ENCODE measurements at regions not wholly inside any gene's neighbourhood (a gene's known extent, or its start where the extent isn't known, plus 50 kb on each side); places are given as distances from the start of the nearest gene placed in this dataset.

DNA sequence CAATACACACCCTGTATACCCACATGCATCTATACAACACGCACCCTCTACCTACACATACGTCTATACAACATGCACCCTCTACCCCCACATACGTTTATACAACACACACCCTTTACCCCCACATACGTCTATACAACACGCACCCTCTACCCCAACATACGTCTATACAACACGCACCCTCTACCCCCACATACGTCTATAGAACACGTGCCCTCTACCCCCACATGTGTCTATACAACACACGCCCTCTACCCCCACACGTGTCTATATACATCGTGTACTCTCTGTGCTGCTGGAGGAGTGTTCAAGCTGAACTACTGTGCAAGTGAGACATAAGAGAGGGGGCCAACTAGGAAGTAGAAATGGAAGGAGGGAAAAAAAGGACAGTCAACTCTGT, 621.7 kb upstream of the HS6ST1 start:
- no peak for DNase-seq (ENCODE audit: low read depth)

DNA sequence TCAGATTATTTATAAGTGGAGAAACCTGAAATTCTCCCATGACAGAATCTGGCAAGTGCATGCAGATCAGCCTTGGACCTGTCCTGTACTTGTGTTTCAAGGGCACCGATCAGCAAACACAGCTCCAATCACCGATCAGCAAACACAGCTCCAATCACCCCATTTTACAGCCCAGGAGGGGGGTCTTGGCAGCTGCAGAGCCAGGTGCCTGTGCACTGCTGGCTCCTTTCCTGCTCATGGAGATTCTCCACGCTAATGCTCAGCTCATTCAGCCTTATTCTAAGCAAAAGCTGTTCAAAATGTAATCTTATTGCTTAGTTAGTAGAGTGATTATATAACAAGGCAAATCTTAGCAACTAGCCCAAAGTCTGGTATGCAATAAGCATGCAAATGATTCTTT, 623.1 kb upstream of the HS6ST1 start:
- no peak for DNase-seq (ENCODE audit: low read depth)

DNA sequence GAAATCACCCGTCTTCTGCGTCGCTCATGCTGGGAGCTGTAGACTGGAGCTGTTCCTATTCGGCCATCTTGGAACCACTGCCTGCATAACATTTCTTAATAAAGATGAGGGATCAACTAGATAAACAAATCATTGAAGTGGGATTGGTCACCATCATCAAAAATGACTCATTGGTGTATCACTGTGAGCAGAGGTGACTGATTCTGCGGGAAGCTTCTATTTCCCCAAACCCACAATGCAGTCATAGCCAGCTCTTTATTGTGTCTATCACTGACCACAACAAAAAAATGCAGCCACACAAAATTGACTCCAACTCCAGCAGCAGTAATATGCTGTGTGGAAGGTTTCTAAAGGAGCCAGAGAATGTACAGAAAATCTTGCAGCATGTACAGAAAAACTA, 630.7 kb upstream of the HS6ST1 start:
- DNase-seq (ENCODE audit: low read depth), result peak; percentile 65

DNA sequence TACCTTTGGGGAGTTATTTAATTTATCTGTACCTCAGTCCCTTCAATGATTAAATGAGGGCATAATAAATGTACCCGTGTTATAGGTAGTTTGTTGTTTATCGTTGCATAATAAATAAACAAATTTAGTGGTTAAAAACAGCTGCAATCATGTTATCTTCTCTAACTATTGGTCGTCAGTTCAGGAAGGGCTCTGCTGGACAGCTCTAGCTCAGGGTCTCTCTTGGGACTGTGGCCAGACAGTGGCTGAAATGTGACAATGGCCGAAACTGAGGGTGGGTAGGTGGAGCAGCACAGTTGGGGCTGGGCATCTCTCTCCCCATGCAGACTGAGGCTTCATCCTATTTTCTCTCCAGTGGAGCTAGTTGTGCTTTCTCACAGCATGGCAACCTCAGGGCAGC, 632.1 kb upstream of the HS6ST1 start:
- DNase-seq (ENCODE audit: low read depth), result no peak

DNA sequence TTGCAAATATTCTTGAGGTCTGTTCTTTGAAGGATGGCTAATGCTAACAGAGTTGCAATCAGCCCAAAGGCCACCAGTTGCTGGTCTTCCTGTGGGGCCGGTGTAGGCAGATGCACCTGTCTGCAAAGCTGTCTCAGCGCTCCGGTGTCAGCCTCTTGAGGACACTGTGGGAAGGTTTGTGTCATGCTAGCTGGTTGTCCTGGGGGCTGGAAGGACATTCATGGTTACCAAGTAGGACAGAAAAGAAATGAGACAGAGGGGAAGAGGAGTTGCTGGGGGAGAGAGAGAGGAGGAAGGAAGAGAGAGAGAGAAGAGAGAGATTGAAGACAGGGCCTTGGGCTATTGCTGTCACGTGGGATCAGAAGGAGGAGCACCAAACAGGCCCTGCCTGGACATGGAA, 639.6 kb upstream of the HS6ST1 start:
- no peak for DNase-seq (ENCODE audit: low read depth)

DNA sequence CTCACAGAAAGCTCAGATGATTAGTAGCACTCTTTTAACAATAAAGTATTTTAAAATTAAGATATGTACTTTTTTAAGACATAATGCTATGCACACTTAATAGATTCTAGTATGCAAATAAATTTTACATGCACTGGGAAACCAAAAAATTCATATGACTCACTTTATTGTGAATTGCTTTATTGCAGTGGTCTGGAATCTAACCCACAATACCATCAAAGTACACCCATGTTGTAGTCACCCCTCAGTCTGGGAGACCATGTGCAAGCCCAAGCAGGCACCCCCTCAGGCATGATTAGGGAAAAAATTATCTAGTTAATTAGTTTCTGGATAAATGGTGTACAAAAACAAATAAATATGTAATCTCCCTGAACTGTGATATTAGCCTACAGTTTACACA, 649.0 kb upstream of the HS6ST1 start:
- DNase-seq (ENCODE audit: low read depth), result no peak

DNA sequence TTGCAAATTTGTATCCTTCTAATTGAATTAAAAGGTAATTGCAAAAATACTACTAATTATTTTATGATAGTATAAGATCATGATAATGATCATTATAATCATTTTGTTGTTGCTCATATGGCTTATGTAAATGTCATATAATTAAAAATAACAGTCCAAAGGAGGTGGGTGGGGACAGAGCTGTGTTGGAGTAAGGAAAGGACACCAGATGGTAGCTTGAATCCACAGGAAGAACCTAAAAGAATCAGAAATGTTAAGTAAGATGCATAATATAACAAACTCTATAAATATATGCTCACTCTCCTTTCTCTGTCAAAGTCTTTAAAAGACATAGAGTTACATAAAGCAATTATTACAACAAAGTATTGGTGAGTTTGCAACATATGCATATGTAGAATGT, 650.7 kb upstream of the HS6ST1 start:
- DNase-seq (ENCODE audit: low read depth), result no peak

DNA sequence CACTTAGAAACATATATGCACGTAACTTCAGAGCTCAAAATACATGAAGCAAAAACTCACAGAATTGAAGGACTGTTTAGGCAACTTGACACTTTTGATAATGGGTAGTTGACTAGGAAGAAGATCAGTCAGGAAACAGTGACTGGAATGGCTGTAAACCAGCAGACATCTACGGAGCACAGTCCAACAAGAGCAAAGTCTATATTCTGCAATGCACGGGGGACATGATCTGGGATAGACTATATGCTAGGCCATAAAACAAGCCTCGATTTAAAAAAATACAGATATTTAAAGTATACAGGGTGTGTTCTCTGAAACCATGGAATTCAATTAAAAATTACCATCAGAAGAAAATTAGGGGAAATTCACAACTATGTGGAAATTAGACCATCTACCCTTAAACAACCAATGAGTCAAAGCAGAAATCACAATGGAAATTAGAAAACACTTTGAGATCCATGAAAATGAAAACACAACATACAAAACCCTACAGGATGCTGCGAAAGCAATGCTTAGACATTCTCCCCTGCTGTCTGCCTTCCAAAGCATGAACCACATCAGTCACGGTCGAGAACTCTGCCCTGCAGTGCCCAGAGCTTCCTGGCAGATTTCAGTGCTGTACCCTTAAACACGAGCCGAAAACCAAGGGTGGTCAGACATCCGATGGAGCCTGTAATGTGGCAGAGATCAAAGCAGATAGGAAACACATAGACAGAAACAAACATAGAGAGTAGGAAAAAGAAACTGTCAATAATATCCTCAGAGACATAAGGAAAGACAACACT, 651.9 kb upstream of the HS6ST1 start:
- DNase-seq (ENCODE audit: low read depth), result no peak

DNA sequence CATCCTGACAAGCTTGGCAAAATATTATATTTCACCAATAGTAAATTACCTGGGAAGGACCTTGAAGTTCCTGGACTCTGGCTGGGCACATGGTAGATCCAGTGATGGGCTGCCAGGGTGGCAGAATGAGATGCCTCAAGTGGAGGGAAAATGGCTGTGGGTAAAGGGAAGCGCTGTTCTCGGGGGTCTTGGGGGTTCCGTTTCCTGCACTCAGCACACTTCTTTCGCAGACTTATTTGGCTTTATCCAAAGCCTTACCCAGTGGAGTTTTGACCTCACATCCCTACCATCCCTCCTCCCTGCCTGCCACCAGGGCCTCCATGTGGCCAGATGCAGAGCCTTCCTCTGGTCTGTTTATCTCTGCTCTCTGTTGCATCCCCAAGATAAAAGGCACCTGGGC, 654.9 kb upstream of the HS6ST1 start:
- DNase-seq (ENCODE audit: low read depth), result no peak

DNA sequence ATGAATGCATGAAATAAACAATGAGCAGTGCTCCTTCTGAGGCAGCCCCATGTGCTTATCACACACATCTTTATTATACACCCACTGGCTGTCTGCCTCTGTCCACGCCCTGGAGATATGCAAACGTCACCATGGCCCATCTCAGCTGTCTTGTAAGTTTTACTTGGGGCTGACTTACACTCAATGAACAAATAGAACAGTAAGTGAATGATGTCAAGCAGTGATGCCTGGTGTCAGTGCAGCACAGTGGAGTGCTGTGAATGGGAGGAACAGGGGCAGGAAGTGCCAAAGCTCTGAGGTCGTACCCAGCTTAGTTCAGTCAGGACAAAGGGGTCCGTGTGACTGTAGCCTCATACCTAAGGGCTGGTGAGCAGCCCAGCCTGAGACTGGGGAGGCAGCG, 659.5 kb upstream of the HS6ST1 start:
- no peak for DNase-seq (ENCODE audit: low read depth)

DNA sequence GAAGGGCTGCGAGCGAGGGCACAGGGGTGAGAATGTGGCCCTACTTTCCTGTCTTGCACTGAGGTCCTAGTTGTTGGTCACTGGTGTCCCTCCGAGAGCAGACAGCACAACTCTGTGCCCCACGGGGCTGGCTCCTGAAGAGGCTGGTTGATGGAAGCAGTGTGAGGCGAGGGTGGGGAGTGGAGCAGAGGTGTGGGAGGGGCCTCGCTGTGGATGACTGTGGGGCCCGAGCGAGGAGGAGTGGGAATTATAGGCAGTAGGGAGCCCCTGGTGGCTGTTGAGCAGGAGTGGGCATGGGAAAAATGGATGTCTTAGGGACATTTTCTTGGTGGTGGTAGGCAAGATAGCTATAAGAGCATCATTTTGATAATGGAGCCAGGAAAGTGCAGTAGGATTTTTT, 660.5 kb upstream of the HS6ST1 start:
- DNase-seq (ENCODE audit: low read depth), result no peak

DNA sequence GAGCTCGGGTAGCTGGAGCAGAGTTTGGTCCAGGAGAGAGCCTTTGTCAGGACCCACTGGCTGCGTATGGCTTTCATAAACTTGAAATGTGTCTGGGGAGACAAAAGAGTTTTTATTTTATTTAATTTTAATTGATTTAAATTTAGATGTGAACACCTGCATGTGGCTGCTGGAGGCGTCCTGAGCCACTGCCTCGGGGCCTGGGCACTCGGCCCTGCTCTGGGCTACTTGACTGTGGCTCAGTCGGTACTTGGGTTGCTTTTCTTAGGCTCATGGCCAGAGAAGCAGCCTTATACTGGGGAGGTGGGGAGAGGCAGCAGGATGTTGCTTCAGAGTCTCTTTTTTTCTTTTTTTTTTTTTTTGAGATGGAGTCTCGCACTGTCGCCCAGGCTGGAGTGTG, 661.8 kb upstream of the HS6ST1 start:
- DNase-seq (ENCODE audit: low read depth), result no peak

DNA sequence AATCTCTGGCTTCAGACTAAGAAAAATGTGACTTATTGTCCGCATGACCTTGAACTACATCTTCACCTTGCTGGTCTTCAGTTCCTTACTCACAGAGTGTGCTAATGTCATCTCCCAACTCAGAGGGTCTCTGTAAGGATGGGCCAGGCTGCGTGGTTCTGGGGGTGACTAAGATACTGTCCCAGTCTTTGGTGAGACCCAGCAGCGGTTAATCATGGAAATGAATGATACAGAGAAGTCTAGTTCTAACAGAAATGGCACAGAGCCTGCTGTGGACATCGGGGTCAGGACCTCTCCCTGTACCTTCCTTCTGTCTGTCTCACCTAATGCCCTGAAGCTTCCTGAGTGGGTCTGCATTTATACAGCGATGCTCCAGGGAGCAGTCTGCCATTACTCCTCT, 662.7 kb upstream of the HS6ST1 start:
- DNase-seq (ENCODE audit: low read depth), result no peak

DNA sequence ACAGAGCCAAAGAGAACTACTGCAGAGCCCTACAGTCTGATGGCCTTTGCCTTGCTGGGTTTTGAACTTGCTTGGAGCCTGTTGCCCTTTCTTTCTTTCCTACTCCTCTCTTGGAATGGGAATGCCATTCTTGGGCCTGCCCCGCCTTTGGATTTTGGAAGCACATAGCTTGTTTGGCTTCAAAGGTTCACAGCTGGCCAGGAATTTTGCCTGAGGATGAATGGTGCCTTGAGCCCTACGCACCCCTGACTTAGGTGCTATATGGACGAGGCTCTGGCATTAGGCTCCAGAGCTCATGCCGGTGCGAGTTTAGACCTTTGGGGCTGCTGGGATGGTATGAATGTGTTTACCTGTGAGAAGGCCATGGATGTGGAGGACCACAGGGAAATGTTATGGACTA, 663.3 kb upstream of the HS6ST1 start:
- DNase-seq (ENCODE audit: low read depth), result no peak

DNA sequence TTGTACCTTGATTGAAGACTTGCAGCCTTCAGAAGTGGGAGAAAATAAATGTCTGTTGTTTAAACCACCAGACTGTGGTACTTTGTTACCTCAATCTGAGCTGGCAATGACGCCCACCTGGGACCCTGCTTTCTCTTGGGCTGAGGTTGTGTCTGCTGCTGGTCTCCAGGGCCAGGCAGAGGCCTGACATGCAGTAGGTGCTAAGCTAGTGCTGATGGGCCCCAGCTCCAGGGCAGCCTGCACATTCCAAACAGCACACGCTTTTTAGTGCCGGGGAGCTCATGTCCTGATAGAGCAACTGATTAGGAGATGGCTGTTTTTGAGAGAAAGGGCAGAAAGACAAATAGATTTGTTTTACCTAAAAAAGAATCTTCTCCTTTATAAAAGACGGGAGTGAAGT, 664.0 kb upstream of the HS6ST1 start:
- no peak for DNase-seq (ENCODE audit: low read depth)

DNA sequence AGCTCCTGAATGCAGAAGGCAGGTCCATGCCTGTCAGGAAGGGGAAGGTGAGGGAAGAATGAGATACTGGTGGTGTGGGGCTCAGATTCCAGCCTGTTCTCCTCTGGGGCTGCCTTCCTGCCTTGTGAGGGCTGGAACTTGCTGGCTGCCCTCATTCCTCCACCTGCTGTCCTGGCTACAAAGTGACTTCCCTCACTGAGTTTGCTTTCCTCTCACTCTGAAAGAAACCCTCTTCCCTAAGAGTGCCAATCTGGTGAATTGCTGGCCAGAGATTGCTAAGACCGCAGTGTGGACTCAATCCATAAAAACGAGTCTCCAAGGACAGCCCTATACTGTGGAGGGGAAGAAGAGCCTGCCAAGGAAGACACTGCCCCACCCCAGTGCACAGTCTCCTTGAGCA, 664.4 kb upstream of the HS6ST1 start:
- no peak for DNase-seq (ENCODE audit: low read depth)

DNA sequence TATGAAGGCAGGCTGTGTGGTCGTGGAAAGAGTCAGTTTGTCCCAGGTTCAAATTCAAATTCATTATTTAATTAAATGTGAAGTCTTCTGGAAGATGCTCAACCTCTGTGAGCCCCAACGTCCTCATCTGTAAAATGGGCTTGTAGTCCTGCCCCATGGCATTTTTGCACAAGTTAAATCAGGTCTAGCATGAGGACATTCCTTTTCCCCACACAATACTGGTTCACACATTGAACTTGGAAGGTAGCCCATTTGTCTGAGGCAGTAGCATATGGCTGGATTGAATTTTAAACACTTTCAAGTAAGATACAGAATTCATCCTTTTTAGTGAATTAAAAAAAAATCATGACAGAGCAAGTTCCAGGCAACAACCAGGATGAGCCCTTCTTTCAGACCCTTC, 665.4 kb upstream of the HS6ST1 start:
- DNase-seq (ENCODE audit: low read depth), result no peak

DNA sequence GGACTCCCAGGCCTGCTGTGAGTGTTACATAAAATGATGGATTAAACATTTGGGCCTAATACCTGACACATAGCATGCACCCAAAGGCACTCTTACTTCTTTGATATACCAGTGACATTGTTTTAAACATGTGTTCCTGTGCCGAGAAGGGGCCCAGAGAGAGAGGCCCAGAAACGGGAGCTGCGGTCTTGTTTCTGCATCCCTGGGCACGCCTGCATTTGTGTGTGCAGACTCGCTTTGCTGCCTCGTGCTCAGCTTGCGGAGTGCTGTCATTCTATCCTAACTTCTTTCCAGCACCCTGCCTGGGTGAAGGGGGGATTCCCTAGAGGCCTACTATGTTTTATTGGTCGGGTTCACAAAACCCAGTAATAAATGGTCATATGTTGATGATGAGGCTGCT, 666.2 kb upstream of the HS6ST1 start:
- no peak for DNase-seq (ENCODE audit: low read depth)

DNA sequence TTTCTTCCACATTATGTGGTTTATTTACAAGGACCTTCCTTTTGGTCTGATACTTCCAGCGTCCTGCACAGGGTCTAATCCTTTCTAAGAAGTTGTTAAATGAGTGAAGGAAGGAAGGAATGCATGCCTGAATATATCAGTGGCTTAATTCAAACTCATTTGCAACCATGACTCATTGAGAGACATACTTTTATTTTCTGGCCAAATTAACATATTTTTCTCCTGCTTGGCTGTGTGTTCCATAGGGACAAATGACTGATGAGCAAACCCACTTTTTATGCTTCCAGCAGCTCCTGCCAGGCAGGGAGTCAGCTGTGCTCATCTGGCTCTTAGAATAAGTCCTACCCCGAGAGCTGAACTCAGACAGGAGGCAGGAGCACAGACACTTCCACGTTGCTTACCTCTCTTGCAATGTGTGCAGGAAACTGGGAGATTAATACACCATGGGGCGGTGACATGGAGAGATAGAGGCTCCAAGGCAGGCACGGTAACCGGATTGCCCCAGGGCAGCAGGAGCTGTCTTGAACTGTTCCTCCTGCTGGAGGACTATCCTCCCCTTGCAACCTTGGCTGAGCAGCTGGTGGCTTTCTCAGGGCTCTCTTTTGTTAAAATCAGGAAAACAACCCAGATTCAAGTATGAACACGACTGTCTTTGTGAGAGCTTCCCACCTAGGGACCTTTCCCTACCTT, 667.5 kb upstream of the HS6ST1 start:
- DNase-seq (ENCODE audit: low read depth), result no peak

DNA sequence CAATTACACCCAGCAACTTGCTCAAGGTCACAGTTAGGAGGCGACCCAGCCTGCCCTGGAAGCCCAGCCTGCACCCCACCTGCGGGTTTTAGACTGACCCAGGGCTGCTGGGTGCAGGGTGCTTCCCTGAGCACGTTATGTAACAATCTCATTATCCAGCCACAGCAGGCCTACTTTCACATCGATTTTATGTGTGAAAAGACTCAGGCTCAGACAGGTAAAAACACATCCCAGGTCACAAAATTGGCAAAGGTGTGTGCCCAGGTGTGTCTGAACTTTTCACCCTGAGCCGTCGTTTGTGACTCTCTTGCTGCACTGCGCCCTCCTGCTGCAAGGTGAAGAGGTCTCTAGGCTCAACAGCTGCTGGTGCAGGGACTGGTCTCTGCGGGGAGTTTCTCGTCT, 668.2 kb upstream of the HS6ST1 start:
- no peak for DNase-seq (ENCODE audit: low read depth)

DNA sequence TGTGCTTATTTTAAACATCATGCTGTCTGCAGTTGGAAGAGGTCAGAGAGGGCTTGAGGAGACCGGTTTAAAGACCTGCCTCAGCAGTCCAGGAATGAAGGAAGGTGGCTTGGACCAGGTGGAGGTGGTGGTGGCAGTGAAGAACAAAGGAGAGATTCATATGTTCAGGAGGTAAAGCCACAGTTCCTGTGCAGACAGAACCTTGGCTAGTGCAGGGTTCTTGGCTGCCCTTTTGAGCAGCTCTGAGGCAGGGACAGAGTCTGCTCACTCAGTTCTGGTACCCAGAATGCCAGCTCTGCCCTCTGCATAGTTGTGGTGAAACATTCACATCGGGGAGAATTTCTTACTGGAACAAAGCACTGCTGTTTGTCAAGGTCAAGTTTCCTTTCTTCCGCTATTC, 669.7 kb upstream of the HS6ST1 start:
- DNase-seq (ENCODE audit: low read depth), result no peak

DNA sequence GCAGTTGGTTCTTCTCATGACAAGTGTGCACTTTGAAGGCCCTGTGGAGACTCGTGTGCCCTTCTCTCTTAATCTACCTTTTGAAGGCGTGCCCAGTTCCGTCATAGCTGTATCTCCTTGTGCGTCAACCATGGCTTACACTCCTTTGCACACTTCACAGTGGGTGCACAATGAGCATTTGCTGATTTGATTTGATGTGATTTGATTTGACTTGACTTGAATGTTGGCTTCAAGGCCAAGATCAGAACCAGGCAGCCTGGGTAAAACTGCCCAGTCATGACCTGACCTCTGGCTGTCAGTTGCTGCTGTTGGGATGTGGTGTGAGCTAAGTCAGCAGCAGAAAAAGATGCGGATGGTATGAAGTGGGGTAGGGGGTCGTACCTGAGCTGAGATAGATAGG, 670.3 kb upstream of the HS6ST1 start:
- DNase-seq (ENCODE audit: low read depth), result no peak

DNA sequence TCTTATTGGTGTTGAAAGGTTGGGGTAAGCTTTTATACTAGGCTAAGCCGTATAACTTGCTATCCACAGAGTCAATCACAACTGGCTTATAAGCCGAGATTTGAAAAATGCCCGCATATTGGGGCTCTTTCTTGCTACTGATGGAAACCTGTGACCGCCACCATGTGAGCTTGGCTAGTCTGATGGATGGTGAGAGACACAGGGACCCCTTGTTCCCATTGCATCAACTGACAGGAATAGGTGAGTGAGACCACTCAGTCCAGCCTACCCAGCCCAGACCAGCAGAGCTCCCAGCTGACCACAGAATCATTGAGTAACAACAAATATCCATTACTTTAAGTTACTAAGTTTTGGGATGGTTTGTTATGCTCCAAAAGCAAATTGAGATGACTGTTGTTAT, 676.4 kb upstream of the HS6ST1 start:
- no peak for DNase-seq (ENCODE audit: low read depth)

Data from HT1080 (cell line).